Tibial nerve (tissue), 3 donors: ENCODE measurements at regions not wholly inside any gene's neighbourhood (a gene's known extent, or its start where the extent isn't known, plus 50 kb on each side); places are given as distances from the start of the nearest gene placed in this dataset.

Source experiments
- POLR2A ChIP-seq, 2 donors: fragments of 450-650 bp; IDR thresholded peaks; one replicate each; pipeline ENCODE4 v1.6.1; 2017; ENCODE audit warnings: antibody characterized with exemption in 2 of 2, mild to moderate bottlenecking in 2 of 2, moderate library complexity in 2 of 2
- TF ChIP-seq, protein P1 (sequence below), 5 experiments: fragments of 200-600 bp in 3 of 5; fragments of 450-650 bp in 2 of 5; sonication (generic) in 3 of 5; IDR thresholded peaks; one replicate each; pipeline ENCODE4 v1.5.1; 2016 to 2019; ENCODE audit warnings: antibody characterized with exemption in 5 of 5, mild to moderate bottlenecking in 3 of 5, moderate library complexity in 2 of 5

DNA sequence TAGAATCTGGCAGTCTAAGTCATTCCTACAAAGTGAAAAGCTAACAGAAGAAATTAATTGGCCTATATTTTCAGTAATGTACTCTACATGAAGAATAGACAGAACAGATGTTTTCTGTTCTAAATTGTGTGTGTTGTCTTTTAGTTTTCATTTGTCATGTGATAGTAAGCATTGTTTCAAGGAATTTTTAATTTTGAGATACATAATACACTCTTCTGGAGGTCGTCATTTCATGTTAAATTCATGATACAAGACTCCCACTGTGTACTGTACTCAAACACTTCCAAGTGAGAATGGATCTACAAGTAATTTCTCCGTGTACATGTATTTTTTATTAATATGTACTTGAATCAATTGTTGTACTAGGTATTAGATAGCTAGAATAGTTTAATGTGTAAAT, 1522.9 kb downstream of the MAT2B start:
- TF ChIP-seq, protein P1, sequence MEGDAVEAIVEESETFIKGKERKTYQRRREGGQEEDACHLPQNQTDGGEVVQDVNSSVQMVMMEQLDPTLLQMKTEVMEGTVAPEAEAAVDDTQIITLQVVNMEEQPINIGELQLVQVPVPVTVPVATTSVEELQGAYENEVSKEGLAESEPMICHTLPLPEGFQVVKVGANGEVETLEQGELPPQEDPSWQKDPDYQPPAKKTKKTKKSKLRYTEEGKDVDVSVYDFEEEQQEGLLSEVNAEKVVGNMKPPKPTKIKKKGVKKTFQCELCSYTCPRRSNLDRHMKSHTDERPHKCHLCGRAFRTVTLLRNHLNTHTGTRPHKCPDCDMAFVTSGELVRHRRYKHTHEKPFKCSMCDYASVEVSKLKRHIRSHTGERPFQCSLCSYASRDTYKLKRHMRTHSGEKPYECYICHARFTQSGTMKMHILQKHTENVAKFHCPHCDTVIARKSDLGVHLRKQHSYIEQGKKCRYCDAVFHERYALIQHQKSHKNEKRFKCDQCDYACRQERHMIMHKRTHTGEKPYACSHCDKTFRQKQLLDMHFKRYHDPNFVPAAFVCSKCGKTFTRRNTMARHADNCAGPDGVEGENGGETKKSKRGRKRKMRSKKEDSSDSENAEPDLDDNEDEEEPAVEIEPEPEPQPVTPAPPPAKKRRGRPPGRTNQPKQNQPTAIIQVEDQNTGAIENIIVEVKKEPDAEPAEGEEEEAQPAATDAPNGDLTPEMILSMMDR (IDR thresholded peaks at IDR 0.05), result no peak
- TF ChIP-seq POLR2A (IDR thresholded peaks at IDR 0.05), result no peak
